GM12874 (cell line): ENCODE measurements at regions not wholly inside any gene's neighbourhood (a gene's known extent, or its start where the extent isn't known, plus 50 kb on each side); places are given as distances from the start of the nearest gene placed in this dataset.

Experiments
- TF ChIP-seq, protein P1 (sequence below): IDR thresholded peaks from 2 replicates; pipeline ENCODE4 v1.5.1; 2011; ENCODE audit warnings: low read depth, mild to moderate bottlenecking, control low read depth, low read length, moderate library complexity; ENCODE audit not compliant: insufficient read depth

- TF ChIP-seq, protein P1, sequence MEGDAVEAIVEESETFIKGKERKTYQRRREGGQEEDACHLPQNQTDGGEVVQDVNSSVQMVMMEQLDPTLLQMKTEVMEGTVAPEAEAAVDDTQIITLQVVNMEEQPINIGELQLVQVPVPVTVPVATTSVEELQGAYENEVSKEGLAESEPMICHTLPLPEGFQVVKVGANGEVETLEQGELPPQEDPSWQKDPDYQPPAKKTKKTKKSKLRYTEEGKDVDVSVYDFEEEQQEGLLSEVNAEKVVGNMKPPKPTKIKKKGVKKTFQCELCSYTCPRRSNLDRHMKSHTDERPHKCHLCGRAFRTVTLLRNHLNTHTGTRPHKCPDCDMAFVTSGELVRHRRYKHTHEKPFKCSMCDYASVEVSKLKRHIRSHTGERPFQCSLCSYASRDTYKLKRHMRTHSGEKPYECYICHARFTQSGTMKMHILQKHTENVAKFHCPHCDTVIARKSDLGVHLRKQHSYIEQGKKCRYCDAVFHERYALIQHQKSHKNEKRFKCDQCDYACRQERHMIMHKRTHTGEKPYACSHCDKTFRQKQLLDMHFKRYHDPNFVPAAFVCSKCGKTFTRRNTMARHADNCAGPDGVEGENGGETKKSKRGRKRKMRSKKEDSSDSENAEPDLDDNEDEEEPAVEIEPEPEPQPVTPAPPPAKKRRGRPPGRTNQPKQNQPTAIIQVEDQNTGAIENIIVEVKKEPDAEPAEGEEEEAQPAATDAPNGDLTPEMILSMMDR = no peak
Measured at GRCh38 chr6:134525190-134525868, 207.4 kb upstream of the SGK1 start.

DNA sequence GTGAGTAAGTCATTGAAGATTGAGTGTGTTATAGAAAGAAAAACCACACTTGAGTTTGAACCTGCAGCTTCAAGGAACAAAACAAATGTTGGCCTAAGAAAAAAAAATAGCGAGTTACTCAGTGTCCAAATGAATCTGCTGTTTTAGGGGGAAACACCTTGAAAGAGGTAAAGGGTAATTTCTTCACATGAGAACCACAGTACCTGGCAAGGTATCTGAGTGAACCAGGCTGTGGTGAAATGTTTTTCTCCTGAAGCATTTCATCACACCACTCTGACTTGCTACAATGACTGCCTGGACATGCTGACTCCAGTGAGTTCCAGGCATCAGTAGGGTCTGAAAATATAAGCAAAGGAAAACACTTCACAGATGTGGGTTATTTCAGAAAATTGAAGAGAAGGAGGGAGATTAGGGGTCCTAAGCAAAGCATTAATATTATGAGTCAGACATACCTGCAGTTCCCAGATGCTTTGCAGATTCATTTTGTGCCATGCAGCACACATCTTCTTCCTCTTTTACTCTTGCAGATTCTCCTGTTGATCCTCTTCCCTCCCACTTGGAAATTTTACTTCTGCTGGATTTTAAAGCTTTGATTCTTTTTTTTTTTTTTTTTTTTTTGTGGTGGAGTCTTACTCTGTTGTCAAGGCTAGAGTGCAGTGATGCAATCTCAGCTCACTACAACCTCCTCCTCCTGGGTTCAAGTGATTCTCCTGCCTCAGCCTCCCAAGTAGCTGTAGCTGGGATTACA lies 206.2 kb upstream of the SGK1 start:
- TF ChIP-seq, protein P1 = no peak

GRCh38 chr6:134523051-134523450 lies 205.1 kb upstream of the SGK1 start:
- TF ChIP-seq, protein P1 = no peak

GRCh38 chr6:134521116-134521501 lies 203.2 kb upstream of the SGK1 start:
- TF ChIP-seq, protein P1 = no peak

DNA sequence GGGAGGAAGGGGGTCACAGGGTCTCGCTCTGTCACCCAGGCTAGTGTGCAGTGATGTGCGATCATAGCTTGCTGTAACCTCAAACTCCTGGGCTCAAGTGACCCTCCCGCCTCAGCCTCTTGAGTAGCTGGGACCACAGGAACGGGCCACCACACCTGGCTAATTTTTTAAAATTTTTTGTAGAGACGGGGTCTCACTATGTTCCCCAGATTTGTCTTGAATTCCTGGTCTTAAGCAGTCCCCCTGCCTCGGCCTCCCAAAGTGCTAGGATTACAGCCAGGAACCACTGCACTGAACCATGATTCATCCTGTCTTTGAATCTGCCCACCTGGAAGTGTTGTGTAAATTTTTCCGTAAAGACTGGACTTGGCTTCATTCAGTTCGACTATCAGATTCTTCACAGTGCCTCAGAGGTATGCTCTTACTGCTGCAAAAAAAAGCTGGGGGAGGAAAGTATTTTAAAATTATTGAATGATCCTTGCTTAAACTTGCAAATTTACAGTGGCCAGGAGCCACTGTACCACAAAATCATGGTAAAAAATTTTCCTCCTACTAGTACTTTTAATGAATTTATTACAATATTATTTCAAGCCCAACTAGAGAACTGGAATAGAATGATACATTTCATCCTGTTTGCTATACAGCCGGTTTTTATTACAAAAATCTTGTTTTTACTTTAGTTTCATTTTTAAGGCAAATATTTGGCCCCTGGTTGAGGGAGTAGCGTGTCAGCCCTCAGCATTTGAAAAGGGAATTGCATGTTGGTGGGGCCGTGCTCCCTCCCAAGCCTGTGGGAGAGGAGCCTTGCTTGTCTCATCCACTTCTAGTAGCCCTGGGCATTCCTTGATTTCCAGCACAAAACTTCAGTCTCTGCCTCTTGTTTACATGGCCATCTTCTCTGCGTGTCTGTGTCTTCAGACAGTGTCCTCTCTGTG lies 202.5 kb upstream of the SGK1 start:
- TF ChIP-seq, protein P1 = no peak

DNA sequence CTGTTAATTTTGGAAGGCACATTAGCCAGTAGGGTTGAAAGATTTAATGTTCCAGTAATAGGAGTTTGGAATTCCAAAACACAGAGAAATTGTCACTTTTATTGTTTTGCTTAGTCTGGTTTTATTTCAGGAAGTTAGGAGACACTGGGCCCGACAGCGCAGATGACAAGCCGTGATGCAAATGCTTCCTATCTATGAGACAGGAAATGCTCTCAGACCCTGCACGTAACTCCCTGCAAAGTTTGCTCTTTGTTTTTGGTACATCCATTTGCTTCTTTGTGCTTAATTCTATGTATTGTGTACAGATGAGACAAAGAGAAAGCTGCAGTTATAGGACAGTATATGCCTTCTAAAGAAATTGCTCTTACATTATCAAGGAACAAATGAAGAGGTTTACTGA lies 201.6 kb upstream of the SGK1 start:
- TF ChIP-seq, protein P1 = no peak

DNA sequence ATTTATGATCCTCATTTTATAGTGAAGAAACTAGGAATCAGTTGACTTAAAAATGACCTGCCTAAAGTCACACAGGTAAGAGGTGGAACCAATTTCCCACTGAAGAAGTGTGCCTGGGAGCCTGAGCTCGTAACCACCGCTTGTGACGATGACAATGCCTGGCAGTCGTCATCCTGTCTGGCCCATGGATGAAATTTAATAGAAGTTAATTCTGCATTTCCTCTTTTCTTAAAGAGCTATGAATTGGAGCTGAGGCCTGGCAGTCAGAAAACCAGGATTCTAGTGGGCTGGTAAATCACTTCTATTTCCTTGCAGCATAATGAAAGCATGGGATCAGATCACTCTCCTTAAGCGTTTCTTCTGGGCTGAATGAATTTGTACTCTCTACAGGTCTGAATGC lies 200.0 kb upstream of the SGK1 start:
- TF ChIP-seq, protein P1 = no peak
